ENCODE measurements at regions not wholly inside any gene's neighbourhood (a gene's known extent, or its start where the extent isn't known, plus 50 kb on each side); places are given as distances from the start of the nearest gene placed in this dataset.
"Not testable (repeated sequence)": the region's sequence is repeated elsewhere in the genome, so short reads cannot be mapped to it uniquely, and the experiment has no call there.

DNA sequence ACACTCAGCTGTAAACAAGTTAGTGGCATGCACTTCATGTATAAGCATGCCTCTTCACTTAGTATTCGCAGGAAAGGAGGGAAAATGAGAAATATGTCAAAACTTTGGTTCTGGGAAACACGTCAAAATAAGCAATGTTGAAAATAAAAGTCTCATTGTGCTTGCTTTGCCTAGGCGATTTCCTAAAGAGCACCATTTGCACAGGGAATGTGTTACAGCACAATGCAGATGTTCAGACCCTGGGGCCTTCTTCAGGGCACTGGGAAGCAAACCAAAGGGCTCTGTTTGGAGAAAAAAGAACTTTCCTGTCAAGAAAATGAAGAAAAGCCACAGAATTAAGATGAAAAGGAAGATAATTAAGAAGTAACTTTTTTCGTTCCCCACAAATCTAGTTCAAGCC is 98.6 kb upstream of the PLD5 start:
- no peaks in the 10 kb centered on the region for H3K79me2 ChIP-seq (ENCODE audit: low read length)
- H3K36me3 ChIP-seq (ENCODE audit: insufficient read depth, low read length), result no peaks in the 10 kb centered on the region
- no peaks in the 10 kb centered on the region for H3K27me3 ChIP-seq (ENCODE audit: low read length)
- no peak overlapping the region for H2AFZ ChIP-seq (ENCODE audit: low read length)
- H3K9ac ChIP-seq (ENCODE audit: low read length), result no peak overlapping the region
- H3K27ac ChIP-seq (ENCODE audit: low read length), result no peak overlapping the region
- no peaks in the 10 kb centered on the region for H3K4me1 ChIP-seq (ENCODE audit: low read length)
- no peaks in the 10 kb centered on the region for H4K20me1 ChIP-seq (ENCODE audit: insufficient read depth, low read depth, low read length)
- no peak overlapping the region for H3K4me3 ChIP-seq (ENCODE audit: low read length)
- no peak for DNase-seq
- no peak overlapping the region for H3K4me2 ChIP-seq (ENCODE audit: low read depth, low read length, poor library complexity, severe bottlenecking)
- H3K9me2 ChIP-seq (replicated peaks; ENCODE audit: insufficient read depth, low read length), result no peaks in the 10 kb centered on the region
- no peaks in the 10 kb centered on the region for H3K9me3 ChIP-seq (ENCODE audit: low read length)

DNA sequence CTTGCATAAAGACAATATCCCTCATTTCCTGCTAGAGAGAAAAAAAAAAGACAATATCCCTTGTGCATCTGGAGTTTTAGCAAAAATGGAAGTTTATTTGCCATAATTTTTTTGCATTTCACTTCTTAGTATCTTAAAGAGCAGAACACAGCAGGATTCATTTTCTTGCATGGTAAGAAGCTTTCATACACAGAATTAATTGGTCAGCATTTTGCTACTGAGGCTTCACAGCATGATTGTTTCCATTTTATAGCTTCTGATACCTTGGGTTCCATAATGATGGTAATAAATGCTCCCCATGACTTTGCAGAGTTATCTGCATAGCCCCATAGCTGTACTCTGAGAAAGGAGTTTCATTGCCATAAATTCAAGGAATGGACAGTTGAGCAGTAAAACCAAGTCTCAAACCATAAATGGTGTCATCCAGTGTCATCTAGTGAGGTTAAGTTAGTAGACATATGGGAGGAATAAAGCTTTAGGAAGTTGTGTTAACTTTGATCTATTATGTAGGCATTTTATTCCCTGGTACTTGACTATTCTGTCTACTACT is 88.8 kb upstream of the PLD5 start:
- Histone ChIP-seq H3K79me2 (ENCODE audit: low read length) (no peaks in the 10 kb centered on the region), H3K9ac (ENCODE audit: low read length) (no peak overlapping the region), H3K4me2 (ENCODE audit: low read depth, low read length, poor library complexity, severe bottlenecking) (no peak overlapping the region), H4K20me1 (ENCODE audit: insufficient read depth, low read depth, low read length) (no peaks in the 10 kb centered on the region), H3K27ac (ENCODE audit: low read length) (no peak overlapping the region), H3K4me3 (ENCODE audit: low read length) (no peak overlapping the region), H3K9me2 (replicated peaks; ENCODE audit: insufficient read depth, low read length) (no peaks in the 10 kb centered on the region), H2AFZ (ENCODE audit: low read length) (no peak overlapping the region), H3K27me3 (ENCODE audit: low read length) (no peaks in the 10 kb centered on the region), H3K4me1 (ENCODE audit: low read length) (no peaks in the 10 kb centered on the region), H3K36me3 (ENCODE audit: insufficient read depth, low read length) (no peaks in the 10 kb centered on the region), H3K9me3 (ENCODE audit: low read length) (no peaks in the 10 kb centered on the region)
- DNase-seq, result no peak

DNA sequence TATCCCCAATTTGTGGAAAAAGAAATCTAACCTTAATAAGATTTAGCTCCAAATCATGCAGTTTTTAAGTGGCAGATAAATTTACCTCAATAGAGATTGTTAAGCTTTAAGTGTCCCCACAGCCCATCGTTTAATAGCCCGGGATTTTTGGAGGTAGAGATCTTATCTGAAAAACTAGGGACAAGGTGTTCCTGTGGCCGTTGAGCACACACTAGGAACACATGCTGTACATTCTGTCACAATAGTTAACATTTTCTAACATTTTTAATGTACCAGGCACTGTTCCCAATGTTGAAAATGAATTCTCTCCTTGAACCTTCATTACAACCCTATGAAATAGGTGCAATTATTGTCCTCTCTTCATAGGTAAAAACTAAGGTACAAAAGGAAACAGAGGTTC is 85.7 kb upstream of the PLD5 start:
- H3K4me1 ChIP-seq (ENCODE audit: low read length), result no peaks in the 10 kb centered on the region
- H3K27ac ChIP-seq (ENCODE audit: low read length), result no peak overlapping the region
- no peak for DNase-seq
- H3K9ac ChIP-seq (ENCODE audit: low read length), result no peak overlapping the region
- H3K4me2 ChIP-seq (ENCODE audit: low read depth, low read length, poor library complexity, severe bottlenecking), result no peak overlapping the region
- no peaks in the 10 kb centered on the region for H4K20me1 ChIP-seq (ENCODE audit: insufficient read depth, low read depth, low read length)
- H3K27me3 ChIP-seq (ENCODE audit: low read length), result no peaks in the 10 kb centered on the region
- H3K79me2 ChIP-seq (ENCODE audit: low read length), result no peaks in the 10 kb centered on the region
- H3K9me2 ChIP-seq (replicated peaks; ENCODE audit: insufficient read depth, low read length), result no peaks in the 10 kb centered on the region
- H3K9me3 ChIP-seq (ENCODE audit: low read length), result no peaks in the 10 kb centered on the region
- H2AFZ ChIP-seq (ENCODE audit: low read length), result no peak overlapping the region
- H3K4me3 ChIP-seq (ENCODE audit: low read length), result no peak overlapping the region
- H3K36me3 ChIP-seq (ENCODE audit: insufficient read depth, low read length), result no peaks in the 10 kb centered on the region

- Histone ChIP-seq H4K20me1 (ENCODE audit: insufficient read depth, low read depth, low read length) (no peaks in the 10 kb centered on the region), H3K79me2 (ENCODE audit: low read length) (no peaks in the 10 kb centered on the region), H3K27me3 (ENCODE audit: low read length) (no peaks in the 10 kb centered on the region), H3K9me3 (ENCODE audit: low read length) (no peaks in the 10 kb centered on the region), H3K4me1 (ENCODE audit: low read length) (no peaks in the 10 kb centered on the region), H3K9ac (ENCODE audit: low read length) (no peak overlapping the region), H3K4me3 (ENCODE audit: low read length) (no peak overlapping the region), H3K36me3 (ENCODE audit: insufficient read depth, low read length) (no peaks in the 10 kb centered on the region), H2AFZ (ENCODE audit: low read length) (no peak overlapping the region), H3K9me2 (replicated peaks; ENCODE audit: insufficient read depth, low read length) (no peaks in the 10 kb centered on the region), H3K4me2 (ENCODE audit: low read depth, low read length, poor library complexity, severe bottlenecking) (no peak overlapping the region), H3K27ac (ENCODE audit: low read length) (no peak overlapping the region)
- no peak for DNase-seq
Observed at GRCh38 chr1:242605521-242605920, 81.0 kb upstream of the PLD5 start.

DNA sequence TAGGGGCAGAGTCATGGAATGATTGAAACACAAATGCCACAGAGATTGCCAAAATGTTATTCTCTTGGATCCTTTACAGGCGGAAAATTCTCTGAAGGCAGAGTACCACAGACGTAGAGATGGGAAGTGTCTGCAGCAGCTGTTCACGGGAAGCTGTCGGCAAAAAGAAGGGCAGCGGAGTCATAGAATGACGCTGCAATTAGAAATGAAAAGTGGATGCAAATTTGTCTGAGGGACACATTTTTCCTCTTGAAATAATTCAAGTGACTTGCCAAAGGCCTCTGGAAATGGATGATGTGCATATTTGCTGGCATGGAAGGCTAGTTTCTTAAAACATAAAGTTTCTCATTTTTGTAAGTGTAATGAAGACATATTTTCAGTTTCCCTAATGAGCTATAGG is 77.5 kb upstream of the PLD5 start:
- Histone ChIP-seq H3K27ac (ENCODE audit: low read length) (no peak overlapping the region), H3K4me1 (ENCODE audit: low read length) (no peaks in the 10 kb centered on the region), H3K79me2 (ENCODE audit: low read length) (no peaks in the 10 kb centered on the region), H3K36me3 (ENCODE audit: insufficient read depth, low read length) (no peaks in the 10 kb centered on the region), H4K20me1 (ENCODE audit: insufficient read depth, low read depth, low read length) (no peaks in the 10 kb centered on the region), H3K9me2 (replicated peaks; ENCODE audit: insufficient read depth, low read length) (no peaks in the 10 kb centered on the region), H3K27me3 (ENCODE audit: low read length) (no peaks in the 10 kb centered on the region), H3K4me3 (ENCODE audit: low read length) (no peak overlapping the region), H3K9ac (ENCODE audit: low read length) (no peak overlapping the region), H3K4me2 (ENCODE audit: low read depth, low read length, poor library complexity, severe bottlenecking) (no peak overlapping the region), H2AFZ (ENCODE audit: low read length) (no peak overlapping the region), H3K9me3 (ENCODE audit: low read length) (no peaks in the 10 kb centered on the region)
- DNase-seq, result no peak

DNA sequence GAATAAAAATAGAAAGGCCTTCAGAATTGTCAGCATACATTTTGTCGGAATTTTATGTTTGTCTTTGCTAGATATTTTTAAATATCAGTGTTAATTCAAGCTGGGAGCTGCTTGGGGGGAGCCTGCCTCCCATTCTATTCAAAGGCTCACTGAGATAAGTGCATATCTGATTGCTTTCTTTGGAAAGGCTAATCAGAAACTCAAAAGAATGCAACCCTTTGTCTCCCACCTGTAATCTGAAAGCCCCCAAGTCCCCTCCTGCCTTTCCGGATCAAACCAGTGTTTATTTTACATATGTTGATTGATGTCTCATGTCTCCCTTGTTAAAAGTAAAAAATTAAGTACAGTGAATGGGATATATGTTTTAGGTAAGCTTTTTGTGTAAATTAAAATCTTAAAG is 69.3 kb upstream of the PLD5 start:
- not testable (repeated sequence) for H3K4me3 ChIP-seq (ENCODE audit: low read length); H2AFZ ChIP-seq (ENCODE audit: low read length); H3K9ac ChIP-seq (ENCODE audit: low read length); H3K4me2 ChIP-seq (ENCODE audit: low read depth, low read length, poor library complexity, severe bottlenecking); H3K27me3 ChIP-seq (ENCODE audit: low read length); H4K20me1 ChIP-seq (ENCODE audit: insufficient read depth, low read depth, low read length); H3K36me3 ChIP-seq (ENCODE audit: insufficient read depth, low read length); H3K27ac ChIP-seq (ENCODE audit: low read length); H3K9me3 ChIP-seq (ENCODE audit: low read length); H3K9me2 ChIP-seq (replicated peaks; ENCODE audit: insufficient read depth, low read length); DNase-seq; H3K4me1 ChIP-seq (ENCODE audit: low read length); H3K79me2 ChIP-seq (ENCODE audit: low read length)

DNA sequence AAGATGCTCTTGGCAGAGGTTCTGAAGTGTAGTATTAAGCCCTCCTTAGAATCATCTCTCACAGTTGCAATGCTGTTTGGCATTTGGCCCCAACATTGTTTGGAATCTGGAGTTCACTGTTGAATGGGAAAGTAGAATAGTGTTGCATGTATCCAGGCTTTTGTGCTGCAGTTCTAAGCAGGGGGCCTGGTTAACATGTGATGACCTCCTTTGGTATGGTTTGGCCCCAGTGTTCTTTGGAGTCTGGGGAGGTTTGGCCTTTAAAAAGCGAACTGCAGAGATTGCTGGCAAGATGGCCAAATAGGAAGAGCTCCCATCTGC is 61.8 kb upstream of the PLD5 start:
- Histone ChIP-seq H2AFZ (ENCODE audit: low read length) (no peak overlapping the region), H3K9ac (ENCODE audit: low read length) (no peak overlapping the region), H3K79me2 (ENCODE audit: low read length) (no peaks in the 10 kb centered on the region), H3K27me3 (ENCODE audit: low read length) (no peaks in the 10 kb centered on the region), H4K20me1 (ENCODE audit: insufficient read depth, low read depth, low read length) (no peaks in the 10 kb centered on the region), H3K4me3 (ENCODE audit: low read length) (no peak overlapping the region), H3K4me1 (ENCODE audit: low read length) (no peaks in the 10 kb centered on the region), H3K27ac (ENCODE audit: low read length) (no peak overlapping the region), H3K36me3 (ENCODE audit: insufficient read depth, low read length) (no peaks in the 10 kb centered on the region), H3K9me3 (ENCODE audit: low read length) (no peaks in the 10 kb centered on the region), H3K9me2 (replicated peaks; ENCODE audit: insufficient read depth, low read length) (no peaks in the 10 kb centered on the region), H3K4me2 (ENCODE audit: low read depth, low read length, poor library complexity, severe bottlenecking) (no peak overlapping the region)
- DNase-seq, result no peak

- H3K4me2 ChIP-seq (ENCODE audit: low read depth, low read length, poor library complexity, severe bottlenecking), result no peak overlapping the region
- H3K9me3 ChIP-seq (ENCODE audit: low read length), result no peaks in the 10 kb centered on the region
- no peaks in the 10 kb centered on the region for H4K20me1 ChIP-seq (ENCODE audit: insufficient read depth, low read depth, low read length)
- no peaks in the 10 kb centered on the region for H3K36me3 ChIP-seq (ENCODE audit: insufficient read depth, low read length)
- H3K79me2 ChIP-seq (ENCODE audit: low read length), result no peaks in the 10 kb centered on the region
- no peaks in the 10 kb centered on the region for H3K4me1 ChIP-seq (ENCODE audit: low read length)
- DNase-seq, result no peak
- no peak overlapping the region for H3K4me3 ChIP-seq (ENCODE audit: low read length)
- H3K27me3 ChIP-seq (ENCODE audit: low read length), result no peaks in the 10 kb centered on the region
- no peak overlapping the region for H2AFZ ChIP-seq (ENCODE audit: low read length)
- H3K27ac ChIP-seq (ENCODE audit: low read length), result no peak overlapping the region
- H3K9ac ChIP-seq (ENCODE audit: low read length), result no peak overlapping the region
- H3K9me2 ChIP-seq (replicated peaks; ENCODE audit: insufficient read depth, low read length), result no peaks in the 10 kb centered on the region
Observed at GRCh38 chr1:242585616-242586359, 61.3 kb upstream of the PLD5 start.

Data from Karpas-422 (cell line).